ENCODE measurements at regions not wholly inside any gene's neighbourhood (a gene's known extent, or its start where the extent isn't known, plus 50 kb on each side); places are given as distances from the start of the nearest gene placed in this dataset.
A peak's percentile ranks its signal among the peaks of the same experiment; 100 is the strongest.

GRCh38 chr16:74188856-74189255 lies 107.8 kb upstream of the PSMD7 start:
- no peak for DNase-seq (ENCODE audit: low read depth, low spot score)
- H3K4me3 ChIP-seq (ENCODE audit: low read depth, low read length): no peak overlapping the region
- TF ChIP-seq CTCF (IDR thresholded peaks at IDR 0.05; ENCODE audit: insufficient read depth, low read length, missing control alignments): no peak
- POLR2A ChIA-PET: no interaction called here
- CTCF ChIA-PET: no interaction called here

GRCh38 chr16:74186561-74186971 lies 110.0 kb upstream of the PSMD7 start:
- TF ChIP-seq CTCF (IDR thresholded peaks at IDR 0.05; ENCODE audit: insufficient read depth, low read length, missing control alignments): no peak
- ChIA-PET CTCF (no interaction called here), POLR2A (no interaction called here)
- no peak overlapping the region for H3K4me3 ChIP-seq (ENCODE audit: low read depth, low read length)
- DNase-seq (ENCODE audit: low read depth, low spot score): peak; percentile 3

GRCh38 chr16:74184839-74185238 lies 111.8 kb upstream of the PSMD7 start:
- CTCF ChIA-PET: no interaction called here
- no peak overlapping the region for H3K4me3 ChIP-seq (ENCODE audit: low read depth, low read length)
- POLR2A ChIA-PET: no interaction called here
- TF ChIP-seq CTCF (IDR thresholded peaks at IDR 0.05; ENCODE audit: insufficient read depth, low read length, missing control alignments): no peak
- DNase-seq (ENCODE audit: low read depth, low spot score): no peak

- no peak for TF ChIP-seq CTCF (IDR thresholded peaks at IDR 0.05; ENCODE audit: insufficient read depth, low read length, missing control alignments)
- no peak overlapping the region for H3K4me3 ChIP-seq (ENCODE audit: low read depth, low read length)
- DNase-seq (ENCODE audit: low read depth, low spot score): no peak
- ChIA-PET POLR2A (no interaction called here), CTCF (no interaction called here)
Observed at GRCh38 chr16:74183601-74184360, 112.8 kb upstream of the PSMD7 start.

GRCh38 chr16:74169687-74170376 lies 126.8 kb upstream of the PSMD7 start:
- DNase-seq (ENCODE audit: low read depth, low spot score): no peak
- TF ChIP-seq CTCF (IDR thresholded peaks at IDR 0.05; ENCODE audit: insufficient read depth, low read length, missing control alignments): no peak
- ChIA-PET CTCF (no interaction called here), POLR2A (no interaction called here)
- H3K4me3 ChIP-seq (ENCODE audit: low read depth, low read length): no peak overlapping the region

GRCh38 chr16:74169066-74169465 lies 127.5 kb upstream of the PSMD7 start:
- TF ChIP-seq CTCF (IDR thresholded peaks at IDR 0.05; ENCODE audit: insufficient read depth, low read length, missing control alignments): no peak
- POLR2A ChIA-PET: no interaction called here
- DNase-seq (ENCODE audit: low read depth, low spot score): no peak
- CTCF ChIA-PET: no interaction called here
- no peak overlapping the region for H3K4me3 ChIP-seq (ENCODE audit: low read depth, low read length)

Data from AG04449 (cell line).